HG03439 (cell line): ENCODE measurements at regions not wholly inside any gene's neighbourhood (a gene's known extent, or its start where the extent isn't known, plus 50 kb on each side); places are given as distances from the start of the nearest gene placed in this dataset.

Source experiments
- ATAC-seq: cut with Tn5 transposase; IDR thresholded peaks from one replicate; pipeline ENCODE4 v1.9.1; 2021; ENCODE audit warnings: mild to moderate bottlenecking, moderate library complexity; ENCODE audit not compliant: unreplicated experiment

- ATAC-seq: no peak
Measured at GRCh38 chr13:30034458-30034795, 184.0 kb upstream of the UBL3 start.

GRCh38 chr13:30033681-30034457 is 183.5 kb upstream of the UBL3 start:
- ATAC-seq: no peak

GRCh38 chr13:30032263-30032662 is 181.8 kb upstream of the UBL3 start:
- ATAC-seq: no peak

- ATAC-seq: no peak
Measured at GRCh38 chr13:30031488-30031887, 181.1 kb upstream of the UBL3 start.

GRCh38 chr13:30030141-30030750 is 179.8 kb upstream of the UBL3 start:
- ATAC-seq: no peak

- ATAC-seq: no peak
Measured at GRCh38 chr13:30027569-30028455, 177.4 kb upstream of the UBL3 start.

- ATAC-seq: no peak
Measured at GRCh38 chr13:30026909-30027308, 176.5 kb upstream of the UBL3 start.

- ATAC-seq: no peak
Measured at GRCh38 chr13:30026093-30026492, 175.7 kb upstream of the UBL3 start.

GRCh38 chr13:30025351-30025750 is 174.9 kb upstream of the UBL3 start:
- no peak for ATAC-seq

GRCh38 chr13:30024125-30024865 is 173.9 kb upstream of the UBL3 start:
- no peak for ATAC-seq

- ATAC-seq: no peak
Measured at GRCh38 chr13:30023196-30023895, 172.9 kb upstream of the UBL3 start.

GRCh38 chr13:30022796-30023195 is 172.4 kb upstream of the UBL3 start:
- ATAC-seq: no peak

GRCh38 chr13:30022256-30022655 is 171.8 kb upstream of the UBL3 start:
- no peak for ATAC-seq

GRCh38 chr13:30021611-30022010 is 171.2 kb upstream of the UBL3 start:
- ATAC-seq: no peak

GRCh38 chr13:30020726-30021312 is 170.4 kb upstream of the UBL3 start:
- ATAC-seq: no peak

- ATAC-seq: no peak
Measured at GRCh38 chr13:30019648-30020626, 169.5 kb upstream of the UBL3 start.

GRCh38 chr13:30017880-30018279 is 167.5 kb upstream of the UBL3 start:
- ATAC-seq: no peak

- no peak for ATAC-seq
Measured at GRCh38 chr13:30016398-30016797, 166.0 kb upstream of the UBL3 start.

- ATAC-seq: no peak
Measured at GRCh38 chr13:30009411-30009810, 159.0 kb upstream of the UBL3 start.
